ENCODE measurements at regions not wholly inside any gene's neighbourhood (a gene's known extent, or its start where the extent isn't known, plus 50 kb on each side); places are given as distances from the start of the nearest gene placed in this dataset.

- DNase-seq (ENCODE audit: low read depth in 2 of 2, low spot score in 1 of 2) = no peak
Observed at GRCh38 chr10:10584161-10584560, 433.5 kb upstream of the CELF2 start.

- no peak for DNase-seq (ENCODE audit: low read depth in 2 of 2, low spot score in 1 of 2)
Observed at GRCh38 chr10:10587744-10588393, 429.8 kb upstream of the CELF2 start.

GRCh38 chr10:10589540-10590303, 427.9 kb upstream of the CELF2 start:
- DNase-seq (ENCODE audit: low read depth in 2 of 2, low spot score in 1 of 2) = no peak

GRCh38 chr10:10591715-10592341, 425.8 kb upstream of the CELF2 start:
- no peak for DNase-seq (ENCODE audit: low read depth in 2 of 2, low spot score in 1 of 2)

GRCh38 chr10:10596256-10596655, 421.4 kb upstream of the CELF2 start:
- no peak for DNase-seq (ENCODE audit: low read depth in 2 of 2, low spot score in 1 of 2)

- no peak for DNase-seq (ENCODE audit: low read depth in 2 of 2, low spot score in 1 of 2)
Observed at GRCh38 chr10:10598297-10598696, 419.4 kb upstream of the CELF2 start.

GRCh38 chr10:10600004-10600403, 417.7 kb upstream of the CELF2 start:
- no peak for DNase-seq (ENCODE audit: low read depth in 2 of 2, low spot score in 1 of 2)

GRCh38 chr10:10605551-10606081, 412.1 kb upstream of the CELF2 start:
- DNase-seq (ENCODE audit: low read depth in 2 of 2, low spot score in 1 of 2) = no peak

- no peak for DNase-seq (ENCODE audit: low read depth in 2 of 2, low spot score in 1 of 2)
Observed at GRCh38 chr10:10609379-10609955, 408.2 kb upstream of the CELF2 start.

GRCh38 chr10:10610171-10610570, 407.5 kb upstream of the CELF2 start:
- DNase-seq (ENCODE audit: low read depth in 2 of 2, low spot score in 1 of 2) = no peak

GRCh38 chr10:10612151-10612550, 405.5 kb upstream of the CELF2 start:
- no peak for DNase-seq (ENCODE audit: low read depth in 2 of 2, low spot score in 1 of 2)

GRCh38 chr10:10613656-10614244, 403.9 kb upstream of the CELF2 start:
- no peak for DNase-seq (ENCODE audit: low read depth in 2 of 2, low spot score in 1 of 2)

- no peak for DNase-seq (ENCODE audit: low read depth in 2 of 2, low spot score in 1 of 2)
Observed at GRCh38 chr10:10617686-10618085, 400.0 kb upstream of the CELF2 start.

- no peak for DNase-seq (ENCODE audit: low read depth in 2 of 2, low spot score in 1 of 2)
Observed at GRCh38 chr10:10618139-10618538, 399.5 kb upstream of the CELF2 start.

- DNase-seq (ENCODE audit: low read depth in 2 of 2, low spot score in 1 of 2) = no peak
Observed at GRCh38 chr10:10623958-10624566, 393.6 kb upstream of the CELF2 start.

- DNase-seq (ENCODE audit: low read depth in 2 of 2, low spot score in 1 of 2) = no peak
Observed at GRCh38 chr10:10624567-10624962, 393.1 kb upstream of the CELF2 start.

- no peak for DNase-seq (ENCODE audit: low read depth in 2 of 2, low spot score in 1 of 2)
Observed at GRCh38 chr10:10625491-10625890, 392.2 kb upstream of the CELF2 start.

- DNase-seq (ENCODE audit: low read depth in 2 of 2, low spot score in 1 of 2) = no peak
Observed at GRCh38 chr10:10626734-10627133, 390.9 kb upstream of the CELF2 start.

- DNase-seq (ENCODE audit: low read depth in 2 of 2, low spot score in 1 of 2) = no peak
Observed at GRCh38 chr10:10627414-10627813, 390.3 kb upstream of the CELF2 start.

GRCh38 chr10:10629512-10629911, 388.2 kb upstream of the CELF2 start:
- DNase-seq (ENCODE audit: low read depth in 2 of 2, low spot score in 1 of 2) = no peak

GRCh38 chr10:10630281-10630680, 387.4 kb upstream of the CELF2 start:
- DNase-seq (ENCODE audit: low read depth in 2 of 2, low spot score in 1 of 2) = no peak
